ENCODE measurements at regions not wholly inside any gene's neighbourhood (a gene's known extent, or its start where the extent isn't known, plus 50 kb on each side); places are given as distances from the start of the nearest gene placed in this dataset.

DNA sequence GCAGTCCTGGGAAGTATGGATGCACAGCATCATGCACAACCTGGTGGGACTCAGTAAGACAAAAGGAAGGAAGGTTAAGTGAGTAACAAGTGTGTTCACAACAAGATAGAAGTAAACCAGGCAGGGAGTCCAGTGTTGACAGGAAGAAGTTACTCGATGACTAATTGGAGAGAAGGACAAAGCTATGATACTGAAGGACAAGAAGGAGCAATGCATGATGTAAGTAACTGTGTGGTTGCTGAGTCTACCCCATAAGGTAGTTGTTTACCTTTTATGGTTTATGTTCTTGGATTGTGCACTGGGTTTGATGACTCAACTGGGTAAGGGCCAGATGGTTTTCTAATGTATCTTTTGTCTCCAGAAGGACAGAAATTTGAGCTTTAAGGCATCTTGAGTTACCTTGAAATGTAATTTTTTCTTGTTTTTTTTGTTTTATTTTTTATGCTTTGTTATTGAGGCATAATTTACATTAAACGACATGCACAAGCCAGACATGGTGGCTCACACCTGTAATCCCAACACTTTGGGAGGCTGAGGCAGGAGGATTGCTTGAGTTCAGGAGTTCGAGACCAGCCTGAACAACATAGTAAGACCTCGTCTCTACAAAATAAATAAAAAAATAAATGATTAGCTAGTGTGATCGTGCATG is 89.2 kb upstream of the CAST start:
- H3K9me3 ChIP-seq (ENCODE audit: insufficient read depth in 2 of 2, low read depth in 1 of 2, low read length in 1 of 2): no peaks in the 10 kb centered on the region
- H3K4me1 ChIP-seq (replicated peaks in 1 of 4; ENCODE audit: control insufficient read depth in 3 of 4, insufficient read depth in 4 of 4, low read length in 3 of 4): no peaks in the 10 kb centered on the region
- H3K23ac ChIP-seq (ENCODE audit: insufficient read length): no peak overlapping the region
- H2BK15ac ChIP-seq (ENCODE audit: low read length): no peak overlapping the region
- H3K4me2 ChIP-seq (ENCODE audit: insufficient read depth in 1 of 2, low read depth in 2 of 2, low read length in 2 of 2): no peak overlapping the region
- CTCF ChIA-PET (ENCODE audit: partially characterized antibody): interaction anchor here (0.8 to 4.4 kb wide), 3 partner anchors 13 to 227 kb away, joined by 3 to 25 read pairs (median 6); no protein-coding TSS in a partner anchor
- no peak overlapping the region for H3K56ac ChIP-seq (replicated peaks; ENCODE audit: insufficient read length, low read depth, low read length)
- H4K91ac ChIP-seq (replicated peaks; ENCODE audit: insufficient read length, low read length): no peak overlapping the region
- H3K23me2 ChIP-seq (ENCODE audit: low read depth, low read length): no peaks in the 10 kb centered on the region
- DNase-seq (ENCODE audit: low read depth in 1 of 2, low spot score in 2 of 2) (no peak), FAIRE-seq (no peak)
- H3K4ac ChIP-seq (replicated peaks; ENCODE audit: insufficient read length, low read depth, low read length): no peak overlapping the region
- no peak overlapping the region for H3K4me3 ChIP-seq (ENCODE audit: extremely low read depth in 1 of 4, insufficient read depth in 2 of 4, low read depth in 3 of 4, low read length in 4 of 4)
- no peak overlapping the region for H3K9ac ChIP-seq (replicated peaks in 1 of 4; ENCODE audit: extremely low read depth in 1 of 4, low read depth in 3 of 4, low read length in 3 of 4)
- no peaks in the 10 kb centered on the region for H3K79me2 ChIP-seq (ENCODE audit: control insufficient read depth in 1 of 2, insufficient read depth in 2 of 2, low read length in 2 of 2)
- H3K27me3 ChIP-seq (replicated peaks in 1 of 4; ENCODE audit: control insufficient read depth in 3 of 4, extremely low read depth in 1 of 4, insufficient read depth in 3 of 4, low read length in 3 of 4): no peaks in the 10 kb centered on the region
- no peak overlapping the region for H2BK5ac ChIP-seq (ENCODE audit: low read depth, low read length)
- 0 out of 2 replicates have a peak overlapping the region, but pooled peaks have one; percentile 40 for H2AFZ ChIP-seq (ENCODE audit: low read length)
- H3K36me3 ChIP-seq (ENCODE audit: control insufficient read depth in 2 of 4, insufficient read depth in 4 of 4, low read length in 3 of 4): no peaks in the 10 kb centered on the region
- no peaks in the 10 kb centered on the region for H3K79me1 ChIP-seq (ENCODE audit: low read depth, low read length)
- H2BK120ac ChIP-seq (replicated peaks; ENCODE audit: low read depth, low read length): no peak overlapping the region
- no peak overlapping the region for H3K14ac ChIP-seq (ENCODE audit: insufficient read length)
- H4K5ac ChIP-seq (ENCODE audit: insufficient read length, low read depth, low read length): no peak overlapping the region
- H3K27ac ChIP-seq (ENCODE audit: low read depth, low read length): no peak overlapping the region
- H4K20me1 ChIP-seq (replicated peaks in 1 of 2; ENCODE audit: control insufficient read depth in 1 of 2, insufficient read depth in 2 of 2, low read length in 2 of 2): no peaks in the 10 kb centered on the region
- H2BK20ac ChIP-seq (ENCODE audit: low read length): no peak overlapping the region
- POLR2A ChIA-PET (ENCODE audit: partially characterized antibody): no interaction called here
- H2AK5ac ChIP-seq (ENCODE audit: low read depth, low read length): no peak overlapping the region
- no peak overlapping the region for H4K8ac ChIP-seq (ENCODE audit: extremely low read depth, insufficient read depth, low read length)
- no peak overlapping the region for H3K18ac ChIP-seq (ENCODE audit: extremely low read depth, low read length)
- TF ChIP-seq BCL11A (IDR thresholded peaks at IDR 0.05; ENCODE audit: low read depth in 2 of 2, low read length in 2 of 2): no peak
- 86% methylated on average over 5 of the region's 5 CpGs; no CpG with 5 or more reads in 1 of the 2 experiments for WGBS, 2 experiments (ENCODE audit: extremely low coverage in 1 of 2, insufficient coverage in 1 of 2, insufficient read length in 1 of 2, insufficient replicate concordance in 2 of 2, low coverage in 1 of 2, low lambda C conversion rate in 2 of 2, missing lambda C conversion rate in 1 of 2)
- H2BK12ac ChIP-seq (ENCODE audit: low read depth, low read length): no peak overlapping the region

All from H1 (cell line).